NCI-H524 treated with DMSO at 0.1 percent for 48 hours (cell line): ENCODE measurements at regions not wholly inside any gene's neighbourhood (a gene's known extent, or its start where the extent isn't known, plus 50 kb on each side); places are given as distances from the start of the nearest gene placed in this dataset.
A peak's percentile ranks its signal among the peaks of the same experiment; 100 is the strongest.
"Not testable (repeated sequence)": the region's sequence is repeated elsewhere in the genome, so short reads cannot be mapped to it uniquely, and the experiment has no call there.

Experiments
- DNase-seq: peaks from one replicate; lab custom pipeline; 2025; lab: John Stamatoyannopoulos, UW

- DNase-seq: no peak
Observed at GRCh38 chr2:75432761-75433361, 127.9 kb downstream of the EVA1A start.

- DNase-seq: no peak
Observed at GRCh38 chr2:75431763-75432162, 129.0 kb downstream of the EVA1A start.

- no peak for DNase-seq
Observed at GRCh38 chr2:75431276-75431675, 129.5 kb downstream of the EVA1A start.

- DNase-seq: peak; percentile 58
Observed at GRCh38 chr2:75430449-75430848, 130.3 kb downstream of the EVA1A start.

- DNase-seq: no peak
Observed at GRCh38 chr2:75428646-75429443, 131.9 kb downstream of the EVA1A start.

GRCh38 chr2:75428060-75428459 lies 132.7 kb downstream of the EVA1A start:
- no peak for DNase-seq

GRCh38 chr2:75424936-75425619 lies 135.7 kb downstream of the EVA1A start:
- no peak for DNase-seq

- DNase-seq: no peak
Observed at GRCh38 chr2:75421986-75422385, 138.8 kb downstream of the EVA1A start.

- no peak for DNase-seq
Observed at GRCh38 chr2:75416420-75417342, 144.1 kb downstream of the EVA1A start.

- DNase-seq: no peak
Observed at GRCh38 chr2:75415731-75416130, 145.0 kb downstream of the EVA1A start.

GRCh38 chr2:75415111-75415626 lies 145.6 kb downstream of the EVA1A start:
- DNase-seq: no peak

GRCh38 chr2:75411574-75411973 lies 149.2 kb downstream of the EVA1A start:
- DNase-seq: no peak

GRCh38 chr2:75410702-75411101 lies 150.0 kb downstream of the EVA1A start:
- no peak for DNase-seq

- DNase-seq: no peak
Observed at GRCh38 chr2:75408771-75409170, 152.0 kb downstream of the EVA1A start.

- DNase-seq: no peak
Observed at GRCh38 chr2:75407038-75407530, 153.7 kb downstream of the EVA1A start.

- DNase-seq: no peak
Observed at GRCh38 chr2:75406131-75406581, 154.6 kb downstream of the EVA1A start.

GRCh38 chr2:75405000-75405399 lies 155.7 kb downstream of the EVA1A start:
- no peak for DNase-seq

GRCh38 chr2:75403991-75404428 lies 156.7 kb downstream of the EVA1A start:
- no peak for DNase-seq

GRCh38 chr2:75396314-75396713 lies 164.4 kb downstream of the EVA1A start:
- no peak for DNase-seq

GRCh38 chr2:75394764-75395163 lies 166.0 kb downstream of the EVA1A start:
- DNase-seq: not testable (repeated sequence)

GRCh38 chr2:75390169-75390568 lies 170.6 kb downstream of the EVA1A start:
- DNase-seq: no peak
